DMS114 treated with DMSO at 0.1 percent for 48 hours (cell line): ENCODE measurements at regions not wholly inside any gene's neighbourhood (a gene's known extent, or its start where the extent isn't known, plus 50 kb on each side); places are given as distances from the start of the nearest gene placed in this dataset.

Experiments used
- DNase-seq: peaks from one replicate; lab custom pipeline; 2025; ENCODE audit not compliant: unreplicated experiment; lab: John Stamatoyannopoulos, UW

- DNase-seq = no peak
Observed at GRCh38 chr15:35657679-35658311, 111.8 kb upstream of the DPH6 start.

- no peak for DNase-seq
Observed at GRCh38 chr15:35663956-35664355, 118.0 kb upstream of the DPH6 start.

- DNase-seq = no peak
Observed at GRCh38 chr15:35665896-35666536, 120.1 kb upstream of the DPH6 start.

- DNase-seq = no peak
Observed at GRCh38 chr15:35667908-35668307, 121.9 kb upstream of the DPH6 start.

- no peak for DNase-seq
Observed at GRCh38 chr15:35669021-35669420, 123.1 kb upstream of the DPH6 start.

GRCh38 chr15:35669432-35670045, 123.6 kb upstream of the DPH6 start:
- no peak for DNase-seq

GRCh38 chr15:35671197-35671596, 125.2 kb upstream of the DPH6 start:
- no peak for DNase-seq

GRCh38 chr15:35671981-35672380, 126.0 kb upstream of the DPH6 start:
- no peak for DNase-seq

GRCh38 chr15:35673093-35673684, 127.2 kb upstream of the DPH6 start:
- no peak for DNase-seq

- DNase-seq = no peak
Observed at GRCh38 chr15:35674873-35675781, 129.2 kb upstream of the DPH6 start.

GRCh38 chr15:35678774-35679173, 132.8 kb upstream of the DPH6 start:
- DNase-seq = no peak

- no peak for DNase-seq
Observed at GRCh38 chr15:35679186-35679585, 133.2 kb upstream of the DPH6 start.

GRCh38 chr15:35680951-35681350, 135.0 kb upstream of the DPH6 start:
- no peak for DNase-seq

- DNase-seq = no peak
Observed at GRCh38 chr15:35686347-35686746, 140.4 kb upstream of the DPH6 start.

- no peak for DNase-seq
Observed at GRCh38 chr15:35689266-35689665, 143.3 kb upstream of the DPH6 start.

- no peak for DNase-seq
Observed at GRCh38 chr15:35690089-35690488, 144.1 kb upstream of the DPH6 start.

GRCh38 chr15:35690698-35691116, 144.7 kb upstream of the DPH6 start:
- DNase-seq = no peak

- DNase-seq = no peak
Observed at GRCh38 chr15:35691173-35691761, 145.3 kb upstream of the DPH6 start.

- no peak for DNase-seq
Observed at GRCh38 chr15:35691891-35692867, 146.2 kb upstream of the DPH6 start.

GRCh38 chr15:35693286-35693685, 147.3 kb upstream of the DPH6 start:
- no peak for DNase-seq
